ENCODE measurements at regions not wholly inside any gene's neighbourhood (a gene's known extent, or its start where the extent isn't known, plus 50 kb on each side); places are given as distances from the start of the nearest gene placed in this dataset.

DNA sequence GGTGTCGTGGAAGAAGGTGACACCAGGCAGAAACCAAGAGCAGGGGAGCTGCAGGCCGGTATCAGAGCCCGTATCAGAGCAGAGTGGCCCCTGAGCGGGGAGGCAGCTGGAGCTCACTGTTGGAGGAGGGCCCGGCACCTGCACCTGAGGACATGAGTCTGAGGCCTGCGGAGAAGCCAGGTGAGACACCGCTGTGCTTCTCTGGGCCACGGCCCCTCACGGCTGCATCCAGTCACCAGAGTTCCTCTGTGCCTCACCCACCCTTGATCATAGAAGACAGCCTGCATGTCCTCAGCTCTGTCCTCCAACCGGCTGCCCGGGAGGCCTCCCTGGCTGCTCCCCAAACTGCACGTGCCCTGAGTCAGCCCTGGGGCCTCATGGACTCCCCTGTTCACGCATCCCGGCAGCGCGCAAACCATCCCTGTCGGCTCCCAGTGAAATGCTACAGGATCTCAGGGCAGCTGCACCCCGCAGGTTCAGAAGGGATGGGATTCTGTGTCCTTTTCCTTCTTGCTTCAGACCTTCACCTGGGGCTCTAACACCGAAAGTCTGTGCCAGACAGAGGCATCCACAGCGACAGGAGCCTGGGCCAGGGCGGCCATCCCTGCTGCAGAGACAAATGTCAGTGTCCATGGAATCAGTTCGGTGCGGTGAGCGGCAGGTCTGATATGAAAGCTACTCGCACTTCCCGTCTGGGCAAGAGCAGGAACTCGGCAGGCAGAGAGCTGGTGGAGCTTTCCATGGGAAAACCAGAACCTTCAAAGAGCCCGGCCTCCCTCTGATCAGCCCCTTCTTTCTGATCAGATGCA is 111.9 kb upstream of the FAM20C start:
- no peak overlapping the region for H2AFZ ChIP-seq (ENCODE audit: low read depth, low read length)
- H3K4me2 ChIP-seq (ENCODE audit: insufficient read depth, low read length): no peak overlapping the region

DNA sequence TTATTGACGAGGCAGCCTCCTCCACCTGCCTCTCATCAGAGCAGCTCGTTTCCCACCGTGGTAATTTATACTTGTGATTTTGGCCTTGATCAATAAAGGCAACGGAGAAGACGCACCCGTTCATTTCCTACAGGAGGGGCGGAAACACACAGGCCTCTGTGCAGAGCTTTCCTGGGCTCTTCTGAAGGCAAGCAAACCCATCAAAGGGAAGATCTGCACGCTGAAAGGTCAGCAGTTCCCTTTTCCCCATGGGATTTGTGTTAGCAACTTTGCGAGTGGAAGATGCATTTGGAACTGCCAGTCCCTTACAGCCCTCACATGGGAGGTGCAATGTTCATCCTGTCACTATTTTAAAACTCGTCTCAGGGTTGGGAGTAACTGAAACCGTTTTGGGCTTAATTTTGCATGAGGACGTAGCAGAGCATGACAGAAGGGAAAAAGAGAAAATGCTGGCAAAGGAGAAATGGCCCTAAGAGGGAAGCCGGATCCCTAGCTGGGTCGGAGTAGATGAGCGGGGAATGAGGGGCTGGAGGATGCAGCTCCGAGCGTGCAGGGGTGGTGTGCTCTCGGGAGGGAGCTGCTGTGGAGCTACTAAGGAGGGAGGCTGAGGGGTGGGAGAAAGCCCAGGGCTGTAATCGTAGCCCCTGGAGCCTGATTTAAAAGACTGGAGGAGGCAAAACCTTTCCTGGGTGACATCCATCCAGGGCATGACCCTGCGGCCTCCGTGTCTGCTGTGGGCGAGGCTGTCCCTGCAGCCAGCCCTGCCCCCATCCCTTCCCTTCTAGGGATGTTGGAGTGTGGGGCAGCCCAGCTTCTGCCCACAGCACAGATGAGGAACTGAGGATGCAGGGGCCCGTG is 111.1 kb upstream of the FAM20C start:
- H4K20me1 ChIP-seq (ENCODE audit: insufficient read depth, low read length): no peaks in the 10 kb centered on the region; the same call in 1 of the 2 replicates
- no peaks in the 10 kb centered on the region for H3K36me3 ChIP-seq (ENCODE audit: insufficient read depth, low read length)
- H2AFZ ChIP-seq (ENCODE audit: low read depth, low read length): no peak overlapping the region
- peaks cover 9% of the 10 kb centered on the region for H3K27me3 ChIP-seq (ENCODE audit: insufficient read depth, low read length, poor library complexity)
- no peaks in the 10 kb centered on the region for H3K79me2 ChIP-seq (ENCODE audit: insufficient read depth, low read length)
- no peak overlapping the region for H3K4me2 ChIP-seq (ENCODE audit: insufficient read depth, low read length)
- no peak overlapping the region for H3K27ac ChIP-seq (ENCODE audit: low read length)
- H3K9ac ChIP-seq (ENCODE audit: low read depth, low read length): no peak overlapping the region
- H3K4me3 ChIP-seq (ENCODE audit: low read depth in 1 of 2, low read length in 2 of 2): no peak overlapping the region
- ATAC-seq (ENCODE audit: insufficient read depth, low read depth) (no peak), DNase-seq (no peak)
- H3K4me1 ChIP-seq (ENCODE audit: insufficient read depth, low read length): no peaks in the 10 kb centered on the region
- H3K9me3 ChIP-seq (ENCODE audit: insufficient read depth, low read length, severe bottlenecking): no peaks in the 10 kb centered on the region
- TF ChIP-seq EZH2 (IDR thresholded peaks at IDR 0.05; ENCODE audit: borderline replicate concordance, low read depth, low read length, severe bottlenecking): no peak
- TF ChIP-seq, protein P1, sequence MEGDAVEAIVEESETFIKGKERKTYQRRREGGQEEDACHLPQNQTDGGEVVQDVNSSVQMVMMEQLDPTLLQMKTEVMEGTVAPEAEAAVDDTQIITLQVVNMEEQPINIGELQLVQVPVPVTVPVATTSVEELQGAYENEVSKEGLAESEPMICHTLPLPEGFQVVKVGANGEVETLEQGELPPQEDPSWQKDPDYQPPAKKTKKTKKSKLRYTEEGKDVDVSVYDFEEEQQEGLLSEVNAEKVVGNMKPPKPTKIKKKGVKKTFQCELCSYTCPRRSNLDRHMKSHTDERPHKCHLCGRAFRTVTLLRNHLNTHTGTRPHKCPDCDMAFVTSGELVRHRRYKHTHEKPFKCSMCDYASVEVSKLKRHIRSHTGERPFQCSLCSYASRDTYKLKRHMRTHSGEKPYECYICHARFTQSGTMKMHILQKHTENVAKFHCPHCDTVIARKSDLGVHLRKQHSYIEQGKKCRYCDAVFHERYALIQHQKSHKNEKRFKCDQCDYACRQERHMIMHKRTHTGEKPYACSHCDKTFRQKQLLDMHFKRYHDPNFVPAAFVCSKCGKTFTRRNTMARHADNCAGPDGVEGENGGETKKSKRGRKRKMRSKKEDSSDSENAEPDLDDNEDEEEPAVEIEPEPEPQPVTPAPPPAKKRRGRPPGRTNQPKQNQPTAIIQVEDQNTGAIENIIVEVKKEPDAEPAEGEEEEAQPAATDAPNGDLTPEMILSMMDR (IDR thresholded peaks at IDR 0.05; ENCODE audit: borderline replicate concordance, extremely low read depth, low read length, poor library complexity, severe bottlenecking): no peak

More for the DNA sequence above, 111.9 kb upstream of the FAM20C start:
- Histone ChIP-seq H3K27me3 (ENCODE audit: insufficient read depth, low read length, poor library complexity) (peaks cover 8% of the 10 kb centered on the region), H3K79me2 (ENCODE audit: insufficient read depth, low read length) (no peaks in the 10 kb centered on the region), H3K9ac (ENCODE audit: low read depth, low read length) (no peak overlapping the region), H3K4me3 (ENCODE audit: low read depth in 1 of 2, low read length in 2 of 2) (no peak overlapping the region), H3K9me3 (ENCODE audit: insufficient read depth, low read length, severe bottlenecking) (no peaks in the 10 kb centered on the region), H3K27ac (ENCODE audit: low read length) (no peak overlapping the region), H4K20me1 (ENCODE audit: insufficient read depth, low read length) (no peaks in the 10 kb centered on the region; the same call in 1 of the 2 replicates), H3K36me3 (ENCODE audit: insufficient read depth, low read length) (no peaks in the 10 kb centered on the region), H3K4me1 (ENCODE audit: insufficient read depth, low read length) (no peaks in the 10 kb centered on the region)
- ATAC-seq (ENCODE audit: insufficient read depth, low read depth) (no peak), DNase-seq (no peak)
- no peak for TF ChIP-seq EZH2 (IDR thresholded peaks at IDR 0.05; ENCODE audit: borderline replicate concordance, low read depth, low read length, severe bottlenecking)
- TF ChIP-seq, protein P1 (IDR thresholded peaks at IDR 0.05; ENCODE audit: borderline replicate concordance, extremely low read depth, low read length, poor library complexity, severe bottlenecking): no peak

DNA sequence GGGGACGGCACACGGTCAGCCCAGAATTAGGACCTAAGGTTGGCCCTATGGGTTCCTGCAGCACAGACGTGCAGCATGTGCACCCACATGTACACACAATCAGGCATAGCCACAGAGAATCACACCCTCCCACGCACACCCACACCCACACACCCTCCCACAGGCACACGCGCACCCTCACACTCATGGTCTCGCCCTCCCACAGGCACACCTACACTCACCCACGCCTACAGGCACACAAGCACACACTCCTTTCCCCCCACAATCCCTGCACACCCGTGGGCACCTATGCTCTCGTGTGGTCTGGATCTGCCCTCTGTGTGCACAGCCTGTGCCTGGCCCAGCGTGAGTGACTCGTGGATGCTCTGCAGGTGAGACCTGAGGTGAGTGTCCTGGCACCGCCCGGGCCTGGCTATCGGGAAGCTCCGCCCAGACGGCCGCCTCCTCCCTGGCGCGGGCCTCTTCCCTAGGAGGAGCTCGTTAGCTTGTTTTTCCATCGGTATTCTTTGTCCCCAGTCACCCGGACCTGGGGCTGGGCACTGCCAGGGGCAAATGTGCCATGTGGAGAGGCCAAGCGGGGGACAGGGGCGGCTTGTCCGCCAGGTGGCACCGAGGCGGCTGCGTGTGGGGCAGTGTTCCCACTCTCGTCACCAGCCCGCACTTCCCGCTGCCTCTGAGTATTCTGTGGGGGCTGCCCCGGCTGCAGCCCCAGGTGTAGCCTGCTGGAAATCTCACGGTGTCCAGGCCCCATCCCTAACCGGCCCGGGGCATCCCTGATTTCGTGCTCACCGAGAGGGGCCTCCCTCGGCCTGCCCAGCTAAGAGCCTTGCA is 110.2 kb upstream of the FAM20C start:
- H4K20me1 ChIP-seq (ENCODE audit: insufficient read depth, low read length): no peaks in the 10 kb centered on the region; the same call in 1 of the 2 replicates
- H3K4me2 ChIP-seq (ENCODE audit: insufficient read depth, low read length): no peak overlapping the region
- no peaks in the 10 kb centered on the region for H3K4me1 ChIP-seq (ENCODE audit: insufficient read depth, low read length)
- no peaks in the 10 kb centered on the region for H3K79me2 ChIP-seq (ENCODE audit: insufficient read depth, low read length)
- H3K27ac ChIP-seq (ENCODE audit: low read length): no peak overlapping the region
- ATAC-seq (ENCODE audit: insufficient read depth, low read depth) (no peak), DNase-seq (no peak)
- no peak overlapping the region for H2AFZ ChIP-seq (ENCODE audit: low read depth, low read length)
- H3K27me3 ChIP-seq (ENCODE audit: insufficient read depth, low read length, poor library complexity): peaks cover 18% of the 10 kb centered on the region
- no peak overlapping the region for H3K4me3 ChIP-seq (ENCODE audit: low read depth in 1 of 2, low read length in 2 of 2)
- H3K9me3 ChIP-seq (ENCODE audit: insufficient read depth, low read length, severe bottlenecking): no peaks in the 10 kb centered on the region
- no peak overlapping the region for H3K9ac ChIP-seq (ENCODE audit: low read depth, low read length)
- H3K36me3 ChIP-seq (ENCODE audit: insufficient read depth, low read length): no peaks in the 10 kb centered on the region
- TF ChIP-seq, protein P1 (IDR thresholded peaks at IDR 0.05; ENCODE audit: borderline replicate concordance, extremely low read depth, low read length, poor library complexity, severe bottlenecking): no peak
- TF ChIP-seq EZH2 (IDR thresholded peaks at IDR 0.05; ENCODE audit: borderline replicate concordance, low read depth, low read length, severe bottlenecking): no peak
